Fibroblast of peridontal ligament (primary cell): ENCODE measurements at regions not wholly inside any gene's neighbourhood (a gene's known extent, or its start where the extent isn't known, plus 50 kb on each side); places are given as distances from the start of the nearest gene placed in this dataset.
"Not testable (repeated sequence)": the region's sequence is repeated elsewhere in the genome, so short reads cannot be mapped to it uniquely, and the experiment has no call there.

Experiments
- DNase-seq: peaks from one replicate; pipeline ENCODE4 v3.0.0-alpha.2; 2010; ENCODE audit errors: extremely low read depth

DNA sequence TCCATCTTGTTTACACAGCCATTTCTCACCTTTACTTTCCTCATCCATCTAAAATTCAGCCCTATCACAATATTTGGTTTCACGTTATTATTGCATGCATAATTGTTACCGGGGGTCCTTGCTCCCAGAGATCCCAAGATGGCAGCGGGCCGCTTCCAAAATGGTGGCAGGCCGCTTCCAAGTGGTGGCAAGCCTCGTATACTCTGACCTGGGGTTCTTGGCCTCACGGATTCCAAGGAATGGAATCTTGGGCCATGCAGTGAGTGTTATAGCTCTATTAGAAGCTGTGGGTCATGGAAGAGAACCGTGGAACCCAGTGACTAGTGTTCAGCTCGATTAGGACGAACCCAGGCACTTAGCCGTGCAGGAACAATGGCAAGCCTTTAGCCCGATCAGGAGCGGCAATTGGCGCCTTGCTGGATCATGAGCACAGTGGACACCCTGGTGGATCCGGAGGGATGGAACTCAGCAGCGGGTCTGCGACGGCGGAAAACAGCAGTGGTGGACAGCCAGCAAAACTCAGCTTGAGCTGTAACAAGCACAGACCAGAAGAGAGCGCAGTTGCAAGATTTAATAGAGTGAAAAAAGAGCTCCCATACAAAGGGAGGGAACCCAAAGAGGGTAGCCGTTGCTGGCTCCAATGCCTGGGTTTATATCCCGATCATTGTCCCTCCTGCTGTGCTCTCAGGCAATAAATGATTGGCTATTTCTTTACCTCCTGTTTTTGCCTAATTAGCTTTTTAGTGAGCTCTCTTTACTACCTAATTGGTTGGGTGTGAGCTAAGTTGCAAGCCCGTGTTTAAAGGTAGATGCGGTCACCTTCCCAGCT lies 756.2 kb upstream of the CTNND2 start:
- not testable (repeated sequence) for DNase-seq

DNA sequence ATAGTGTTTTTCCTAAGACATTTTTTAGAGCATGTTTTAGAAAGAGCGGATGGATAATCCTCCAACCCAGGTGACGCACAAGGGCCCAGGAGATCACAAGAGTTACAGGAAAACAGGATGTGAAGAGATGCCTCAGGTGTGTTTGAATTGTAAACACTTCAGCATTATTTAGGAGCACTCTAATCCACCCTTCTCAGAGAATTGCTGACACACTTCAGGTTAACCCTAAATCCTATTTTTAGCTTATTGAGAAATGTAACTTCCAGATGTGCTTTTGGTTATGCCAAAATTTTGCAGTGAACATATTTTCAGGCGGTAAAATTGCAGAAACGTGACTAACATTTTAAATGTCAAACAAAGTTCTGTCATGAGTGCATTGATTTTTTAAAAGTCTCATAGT lies 755.4 kb upstream of the CTNND2 start:
- DNase-seq: no peak

DNA sequence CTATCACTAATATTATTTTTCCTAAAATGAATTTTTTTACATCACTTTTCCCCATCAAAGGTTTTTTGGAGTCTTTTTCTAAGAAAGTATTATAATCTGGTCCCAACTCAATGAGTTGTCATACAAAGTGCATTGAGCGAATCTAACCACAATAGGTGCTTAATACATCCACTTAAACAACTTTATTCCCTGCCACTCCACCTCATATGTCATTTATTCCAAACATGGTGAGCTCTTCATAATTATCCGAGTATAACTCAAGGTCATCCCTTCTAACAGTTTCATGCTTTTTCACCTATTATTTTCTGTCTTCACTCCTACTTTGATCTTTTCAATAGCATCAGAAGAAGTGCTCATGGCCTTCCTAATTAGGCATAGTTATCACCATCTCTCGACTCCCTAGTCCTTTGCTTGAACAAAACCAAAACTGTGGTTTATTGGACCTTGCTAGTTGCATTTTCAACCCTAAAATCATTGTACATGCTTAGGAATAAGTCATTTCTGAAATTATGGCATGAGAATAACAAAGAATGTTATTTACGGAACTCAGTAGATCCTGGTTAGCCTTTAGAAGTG lies 754.7 kb upstream of the CTNND2 start:
- no peak for DNase-seq

DNA sequence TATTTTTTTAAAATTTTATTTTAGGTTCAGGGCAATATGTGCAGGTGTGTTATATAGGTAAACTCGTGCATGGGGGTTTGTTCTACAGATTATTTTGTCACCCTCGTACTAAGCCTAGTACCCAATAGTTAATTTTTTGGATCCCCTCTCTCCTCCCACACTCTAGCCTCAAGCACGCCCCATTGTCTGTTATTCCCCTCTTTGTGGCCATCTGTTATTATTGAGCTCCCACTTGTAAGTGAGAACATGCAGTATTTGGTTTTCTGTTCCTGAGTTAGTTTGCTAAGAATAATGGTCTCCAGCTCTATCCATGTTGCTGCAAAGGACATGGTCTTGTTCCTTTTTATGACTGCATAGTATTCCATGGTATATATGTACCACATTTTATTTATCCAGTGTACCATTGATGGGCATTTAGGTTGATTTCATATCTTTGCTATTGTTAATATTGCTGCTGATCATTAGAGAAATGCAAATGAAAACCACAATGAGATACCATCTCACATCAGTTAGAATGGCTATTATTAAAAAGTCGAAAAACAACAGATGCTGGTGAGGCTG lies 753.7 kb upstream of the CTNND2 start:
- DNase-seq: not testable (repeated sequence)

GRCh38 chr5:12655675-12656074 lies 751.4 kb upstream of the CTNND2 start:
- DNase-seq: no peak

- DNase-seq: no peak
Observed at GRCh38 chr5:12652201-12652600, 748.0 kb upstream of the CTNND2 start.

- DNase-seq: no peak
Observed at GRCh38 chr5:12648558-12648957, 744.3 kb upstream of the CTNND2 start.

GRCh38 chr5:12647613-12648012 lies 743.4 kb upstream of the CTNND2 start:
- no peak for DNase-seq

GRCh38 chr5:12645582-12645981 lies 741.3 kb upstream of the CTNND2 start:
- no peak for DNase-seq

DNA sequence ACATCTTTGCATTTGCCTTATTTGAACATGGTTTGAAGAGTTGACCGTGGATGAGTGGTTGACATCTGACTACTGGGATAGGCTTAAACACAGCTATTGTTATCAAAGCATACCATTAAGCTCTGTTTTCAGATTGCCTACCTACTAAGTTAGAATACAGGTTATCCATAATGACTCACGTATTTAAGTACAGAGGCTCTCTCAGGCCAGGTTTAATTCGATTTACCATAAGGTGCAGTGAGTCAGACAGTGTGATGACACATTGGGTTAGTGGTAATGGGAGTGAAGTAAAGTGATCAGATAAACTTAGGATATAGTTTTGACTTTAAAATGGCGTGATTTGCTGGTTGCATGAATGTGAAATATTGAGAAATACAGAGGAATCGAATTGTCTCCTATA lies 732.0 kb upstream of the CTNND2 start:
- no peak for DNase-seq

DNA sequence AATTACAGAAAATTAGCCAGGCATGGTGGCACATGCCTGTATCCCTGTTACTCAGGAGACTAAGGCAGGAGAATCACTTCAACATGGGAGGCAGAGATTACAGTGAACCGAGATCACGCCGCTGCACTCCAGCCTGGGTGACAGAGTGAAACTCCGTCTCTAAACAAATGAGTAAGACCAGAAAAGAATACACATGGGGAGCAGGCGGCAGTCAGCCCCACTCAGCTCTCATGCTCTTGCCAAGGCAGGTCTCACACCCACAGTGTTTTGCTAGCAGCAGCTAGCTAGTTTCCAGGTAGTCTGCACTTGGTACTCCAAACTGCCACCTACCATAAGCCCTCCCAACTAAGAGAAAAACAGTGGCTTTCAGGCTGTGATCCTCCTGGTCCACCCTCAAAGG lies 722.3 kb upstream of the CTNND2 start:
- DNase-seq: no peak

GRCh38 chr5:12625667-12626263 lies 721.5 kb upstream of the CTNND2 start:
- no peak for DNase-seq

GRCh38 chr5:12624776-12625560 lies 720.7 kb upstream of the CTNND2 start:
- no peak for DNase-seq

GRCh38 chr5:12623408-12623807 lies 719.2 kb upstream of the CTNND2 start:
- DNase-seq: peak; percentile 0

- DNase-seq: no peak
Observed at GRCh38 chr5:12616093-12616492, 711.8 kb upstream of the CTNND2 start.

DNA sequence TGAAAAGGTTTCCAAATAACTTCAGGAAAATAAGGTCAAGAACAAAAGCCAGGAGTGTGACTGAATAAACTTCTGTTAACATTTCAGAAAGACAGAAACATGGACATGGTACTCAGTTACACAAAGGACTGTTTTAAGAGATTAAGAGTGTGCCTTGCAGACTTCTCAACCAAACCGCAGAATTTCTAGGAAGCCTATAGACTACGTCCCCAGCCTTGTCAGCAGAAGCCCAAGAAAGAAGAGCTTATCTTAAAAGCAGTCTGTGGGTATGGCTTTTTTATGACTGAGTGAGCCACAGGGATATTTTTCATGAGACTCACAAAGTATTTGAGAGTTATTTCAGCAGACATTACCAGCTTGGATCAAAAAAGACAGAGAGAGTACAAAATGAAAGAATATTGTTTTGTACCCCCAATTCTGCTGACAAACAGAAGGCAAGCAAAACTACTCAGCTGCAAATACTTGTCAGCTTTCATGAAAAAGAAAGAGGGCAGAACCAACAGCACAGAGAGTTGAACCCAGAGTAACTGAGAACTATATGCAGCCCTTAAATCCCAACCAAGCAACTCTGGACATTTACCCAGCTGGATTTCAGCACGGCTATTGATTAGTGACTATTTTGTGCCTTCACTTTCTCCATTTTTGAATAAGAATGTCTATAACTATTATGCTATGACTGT lies 711.0 kb upstream of the CTNND2 start:
- DNase-seq: no peak

- DNase-seq: no peak
Observed at GRCh38 chr5:12614608-12615007, 710.4 kb upstream of the CTNND2 start.

- no peak for DNase-seq
Observed at GRCh38 chr5:12611132-12611531, 706.9 kb upstream of the CTNND2 start.

DNA sequence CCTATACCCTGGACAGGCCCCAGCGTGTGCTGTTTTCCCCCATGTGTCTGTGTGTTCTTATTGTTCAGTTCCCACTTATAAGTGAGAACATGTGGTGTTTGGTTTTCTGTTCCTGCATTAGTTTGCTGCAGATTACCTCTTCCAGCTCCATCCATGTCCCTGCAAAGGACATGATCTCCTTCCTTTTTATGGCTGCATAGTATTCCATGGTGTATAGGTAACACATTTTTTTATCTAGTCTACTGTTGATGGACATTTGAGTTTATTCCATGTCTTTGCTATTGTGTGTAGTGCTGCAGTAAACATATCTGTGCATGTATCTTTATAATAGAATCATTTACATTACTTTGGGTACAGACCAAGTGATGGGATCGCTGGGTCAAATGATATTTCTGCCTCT lies 703.6 kb upstream of the CTNND2 start:
- DNase-seq: not testable (repeated sequence)

DNA sequence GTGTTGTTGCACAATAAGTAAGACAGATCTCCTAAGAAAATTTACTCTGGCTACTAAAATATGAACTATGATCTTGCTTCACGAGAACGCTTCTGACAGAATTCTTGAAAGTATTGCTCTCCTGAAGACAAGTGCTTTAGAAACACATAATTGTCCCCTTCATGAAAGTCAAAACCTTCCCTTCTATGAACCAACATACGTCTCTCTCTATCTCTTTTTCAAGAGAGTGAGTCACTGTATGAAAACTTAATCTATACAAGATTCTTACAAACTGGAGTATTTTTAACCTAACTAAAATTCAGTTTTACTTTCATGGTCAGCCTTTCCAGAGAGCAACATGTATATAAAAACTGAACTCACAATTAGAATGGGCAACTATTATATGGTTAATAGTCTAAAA lies 688.0 kb upstream of the CTNND2 start:
- no peak for DNase-seq

- no peak for DNase-seq
Observed at GRCh38 chr5:12586406-12586805, 682.2 kb upstream of the CTNND2 start.
